ENCODE measurements at regions not wholly inside any gene's neighbourhood (a gene's known extent, or its start where the extent isn't known, plus 50 kb on each side); places are given as distances from the start of the nearest gene placed in this dataset.

DNA sequence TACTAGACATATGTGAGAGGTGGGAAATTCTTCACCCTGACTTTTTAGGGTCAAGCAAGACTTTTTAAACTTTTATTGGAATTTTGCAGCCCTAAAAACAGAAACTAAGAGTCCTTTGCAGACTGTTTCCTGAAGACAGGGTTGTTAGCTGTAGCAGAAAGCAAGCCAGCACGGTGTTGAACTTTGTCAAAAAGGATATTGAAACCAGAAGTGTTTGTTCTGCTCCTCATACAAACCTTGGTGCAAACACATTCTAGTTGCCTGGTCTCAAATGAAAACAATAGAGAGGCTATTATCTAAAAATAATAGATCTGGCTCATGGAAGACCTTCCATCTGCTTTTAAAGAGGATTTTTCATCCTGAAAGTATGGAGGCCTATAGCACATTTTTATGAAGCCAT, 65.8 kb upstream of the IGFBP5 start:
- TF ChIP-seq CTCF (conservative IDR thresholded peaks at IDR 0.05; ENCODE audit: low read length) (no peak), EZH2phosphoT487 (IDR thresholded peaks at IDR 0.05; ENCODE audit: borderline replicate concordance, low read depth, low read length) (no peak)
